NCI-H2029 treated with DMSO at 0.1 percent for 48 hours (cell line): ENCODE measurements at regions not wholly inside any gene's neighbourhood (a gene's known extent, or its start where the extent isn't known, plus 50 kb on each side); places are given as distances from the start of the nearest gene placed in this dataset.

Experiments
- DNase-seq: peaks from one replicate; lab custom pipeline; 2025; lab: John Stamatoyannopoulos, UW

- no peak for DNase-seq
Observed at GRCh38 chr3:159929171-159930141, 59.2 kb upstream of the IL12A start.

GRCh38 chr3:159934216-159934615 is 54.4 kb upstream of the IL12A start:
- no peak for DNase-seq

- no peak for DNase-seq
Observed at GRCh38 chr3:159936541-159936940, 52.1 kb upstream of the IL12A start.

- DNase-seq = no peak
Observed at GRCh38 chr3:159937561-159938166, 51.0 kb upstream of the IL12A start.

- no peak for DNase-seq
Observed at GRCh38 chr3:159938714-159939113, 49.9 kb upstream of the IL12A start.
